Panc1 (cell line): ENCODE measurements at regions not wholly inside any gene's neighbourhood (a gene's known extent, or its start where the extent isn't known, plus 50 kb on each side); places are given as distances from the start of the nearest gene placed in this dataset.

Experiments used
- CTCF ChIP-seq: fragments of 450-650 bp; IDR thresholded peaks from 2 replicates; pipeline ENCODE4 v1.5.1; 2017; ENCODE audit warnings: mild to moderate bottlenecking
- POLR2AphosphoS5 ChIP-seq: IDR thresholded peaks from 2 replicates; pipeline ENCODE4 v1.6.1; 2012; ENCODE audit warnings: mild to moderate bottlenecking, low read depth, low read length, moderate library complexity
- SIN3A ChIP-seq: IDR thresholded peaks from 2 replicates; pipeline ENCODE4 v1.6.1; 2012; ENCODE audit warnings: low read depth, mild to moderate bottlenecking, low read length, moderate library complexity, borderline replicate concordance; ENCODE audit not compliant: insufficient read depth
- TF ChIP-seq, protein P1 (sequence below), 2 experiments: IDR thresholded peaks; 2 replicates each; pipeline ENCODE4 v1.6.1; 2011 to 2012; ENCODE audit warnings: low read depth in 2 of 2, control low read depth in 1 of 2, low read length in 1 of 2, mild to moderate bottlenecking in 1 of 2, moderate library complexity in 1 of 2; ENCODE audit not compliant: insufficient read depth in 1 of 2

DNA sequence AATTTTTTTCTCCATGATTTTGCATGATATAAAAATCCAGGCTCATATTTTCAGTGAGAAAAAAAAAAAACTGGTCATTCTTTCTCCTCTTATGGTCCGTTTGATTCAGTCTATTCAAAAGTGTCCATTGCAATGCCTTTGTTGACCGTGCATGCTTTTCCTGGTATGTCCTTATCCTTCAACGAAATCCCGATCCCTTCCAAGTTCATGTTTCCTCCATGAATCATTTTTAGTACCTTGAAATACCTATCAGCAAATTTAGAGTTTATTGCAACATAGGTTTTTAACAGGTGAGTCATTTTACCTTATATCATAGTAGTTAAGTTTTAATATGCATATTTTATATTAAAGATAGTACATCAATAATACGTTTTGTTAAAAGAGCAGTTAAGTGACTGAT is 773.8 kb upstream of the CHD1 start:
- TF ChIP-seq CTCF (no peak), POLR2AphosphoS5 (no peak), SIN3A (no peak)
- TF ChIP-seq, protein P1, sequence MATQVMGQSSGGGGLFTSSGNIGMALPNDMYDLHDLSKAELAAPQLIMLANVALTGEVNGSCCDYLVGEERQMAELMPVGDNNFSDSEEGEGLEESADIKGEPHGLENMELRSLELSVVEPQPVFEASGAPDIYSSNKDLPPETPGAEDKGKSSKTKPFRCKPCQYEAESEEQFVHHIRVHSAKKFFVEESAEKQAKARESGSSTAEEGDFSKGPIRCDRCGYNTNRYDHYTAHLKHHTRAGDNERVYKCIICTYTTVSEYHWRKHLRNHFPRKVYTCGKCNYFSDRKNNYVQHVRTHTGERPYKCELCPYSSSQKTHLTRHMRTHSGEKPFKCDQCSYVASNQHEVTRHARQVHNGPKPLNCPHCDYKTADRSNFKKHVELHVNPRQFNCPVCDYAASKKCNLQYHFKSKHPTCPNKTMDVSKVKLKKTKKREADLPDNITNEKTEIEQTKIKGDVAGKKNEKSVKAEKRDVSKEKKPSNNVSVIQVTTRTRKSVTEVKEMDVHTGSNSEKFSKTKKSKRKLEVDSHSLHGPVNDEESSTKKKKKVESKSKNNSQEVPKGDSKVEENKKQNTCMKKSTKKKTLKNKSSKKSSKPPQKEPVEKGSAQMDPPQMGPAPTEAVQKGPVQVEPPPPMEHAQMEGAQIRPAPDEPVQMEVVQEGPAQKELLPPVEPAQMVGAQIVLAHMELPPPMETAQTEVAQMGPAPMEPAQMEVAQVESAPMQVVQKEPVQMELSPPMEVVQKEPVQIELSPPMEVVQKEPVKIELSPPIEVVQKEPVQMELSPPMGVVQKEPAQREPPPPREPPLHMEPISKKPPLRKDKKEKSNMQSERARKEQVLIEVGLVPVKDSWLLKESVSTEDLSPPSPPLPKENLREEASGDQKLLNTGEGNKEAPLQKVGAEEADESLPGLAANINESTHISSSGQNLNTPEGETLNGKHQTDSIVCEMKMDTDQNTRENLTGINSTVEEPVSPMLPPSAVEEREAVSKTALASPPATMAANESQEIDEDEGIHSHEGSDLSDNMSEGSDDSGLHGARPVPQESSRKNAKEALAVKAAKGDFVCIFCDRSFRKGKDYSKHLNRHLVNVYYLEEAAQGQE (IDR thresholded peaks at IDR 0.05; ENCODE audit: insufficient read depth in 1 of 2, low read depth in 2 of 2, low read length in 1 of 2) = no peak
